Liver (tissue), 3 donors: ENCODE measurements at regions not wholly inside any gene's neighbourhood (a gene's known extent, or its start where the extent isn't known, plus 50 kb on each side); places are given as distances from the start of the nearest gene placed in this dataset.

Experiments used
- CTCF ChIP-seq: fragments of 150-350 bp; IDR thresholded peaks from 2 replicates; pipeline ENCODE4 v1.5.1; 2017; ENCODE audit warnings: improper control_type of control experiment, low read depth, low read length; ENCODE audit not compliant: missing input control
- GABPA ChIP-seq, 2 donors: IDR thresholded peaks in 1 of 2; conservative IDR thresholded peaks in 1 of 2; 2 replicates each; pipeline ENCODE4 v1.6.1; 2016; ENCODE audit warnings: antibody characterized with exemption in 2 of 2, mild to moderate bottlenecking in 1 of 2, moderate library complexity in 1 of 2
- MAX ChIP-seq: IDR thresholded peaks from 2 replicates; pipeline ENCODE4 v1.6.1; 2016; ENCODE audit warnings: antibody characterized with exemption
- NR2F2 ChIP-seq: IDR thresholded peaks from 2 replicates; pipeline ENCODE4 v1.6.1; 2016; ENCODE audit warnings: antibody characterized with exemption
- REST ChIP-seq: IDR thresholded peaks from 2 replicates; pipeline ENCODE4 v1.6.1; 2016; ENCODE audit warnings: antibody characterized with exemption, mild to moderate bottlenecking
- RXRA ChIP-seq, 2 donors: IDR thresholded peaks; 2 replicates each; pipeline ENCODE4 v1.6.1; 2017 to 2018; ENCODE audit warnings: antibody characterized with exemption in 2 of 2, mild to moderate bottlenecking in 1 of 2
- SP1 ChIP-seq: IDR thresholded peaks from 2 replicates; pipeline ENCODE4 v1.6.1; 2018; ENCODE audit warnings: antibody characterized with exemption, mild to moderate bottlenecking
- donor health status: healthy.
- donor health status: healthy.

- TF ChIP-seq NR2F2 (no peak), CTCF (no peak), REST (no peak), SP1 (no peak), RXRA (IDR thresholded peaks at IDR 0.05) (no peak), GABPA (IDR thresholded peaks at IDR 0.05 in 1 of 2, conservative IDR thresholded peaks at IDR 0.05 in 1 of 2) (no peak), MAX (no peak)
Measured at GRCh38 chr2:103875131-103875530, 978.8 kb upstream of the POU3F3 start.
